SK-N-MC (cell line): ENCODE measurements at regions not wholly inside any gene's neighbourhood (a gene's known extent, or its start where the extent isn't known, plus 50 kb on each side); places are given as distances from the start of the nearest gene placed in this dataset.

Source experiments
- EZH2 ChIP-seq: fragments of 200-600 bp; sonication (generic); IDR thresholded peaks from one replicate; pipeline ENCODE4 v1.6.1; 2017; ENCODE audit warnings: antibody characterized with exemption
- FOXP2 ChIP-seq: optimal IDR thresholded peaks from 2 replicates; pipeline ENCODE3; 2011; ENCODE audit warnings: mild to moderate bottlenecking, moderate library complexity; ENCODE audit not compliant: insufficient read depth; ENCODE audit errors: extremely low read length, control extremely low read depth
- POLR2AphosphoS5 ChIP-seq: IDR thresholded peaks from 2 replicates; pipeline ENCODE4 v1.6.1; 2012; ENCODE audit warnings: mild to moderate bottlenecking, low read depth, low read length, borderline replicate concordance

GRCh38 chr6:48197941-48198340, 86.9 kb upstream of the PTCHD4 start:
- no peak for TF ChIP-seq EZH2
- no peak for TF ChIP-seq FOXP2
- no peak for TF ChIP-seq POLR2AphosphoS5
